Parathyroid adenoma (tissue), 2 donors: ENCODE measurements at regions not wholly inside any gene's neighbourhood (a gene's known extent, or its start where the extent isn't known, plus 50 kb on each side); places are given as distances from the start of the nearest gene placed in this dataset.

ENCODE experiments used
- H2AFZ ChIP-seq: fragments of 300-600 bp; sonication (generic); one replicate; pipeline ENCODE4 v1.7.0; 2017; ENCODE audit warnings: antibody characterized with exemption, mild to moderate bottlenecking
- H3K27ac ChIP-seq: fragments of 300-600 bp; sonication (generic); one replicate; pipeline ENCODE4 v1.7.0; 2017
- H3K27me3 ChIP-seq: fragments of 300-600 bp; sonication (generic); one replicate; pipeline ENCODE4 v1.7.0; 2017; ENCODE audit warnings: low read length; ENCODE audit not compliant: control insufficient read depth, insufficient read depth
- H3K36me3 ChIP-seq: fragments of 300-600 bp; sonication (generic); one replicate; pipeline ENCODE4 v1.7.0; 2017; ENCODE audit warnings: low read length; ENCODE audit not compliant: control insufficient read depth, insufficient read depth
- H3K4me1 ChIP-seq: fragments of 300-600 bp; sonication (generic); one replicate; pipeline ENCODE4 v1.7.0; 2017; ENCODE audit warnings: control low read depth
- H3K4me2 ChIP-seq: fragments of 300-600 bp; sonication (generic); one replicate; pipeline ENCODE4 v1.7.0; 2017; ENCODE audit warnings: low read length
- H3K4me3 ChIP-seq: fragments of 300-600 bp; sonication (generic); one replicate; pipeline ENCODE4 v1.7.0; 2017; ENCODE audit warnings: low read depth, low read length
- H3K79me2 ChIP-seq: fragments of 300-600 bp; sonication (generic); one replicate; pipeline ENCODE4 v1.7.0; 2017; ENCODE audit warnings: control low read depth
- H3K9ac ChIP-seq: fragments of 300-600 bp; sonication (generic); one replicate; pipeline ENCODE4 v1.7.0; 2017; ENCODE audit warnings: mild to moderate bottlenecking
- H3K9me3 ChIP-seq: fragments of 300-600 bp; sonication (generic); one replicate; pipeline ENCODE4 v1.7.0; 2017; ENCODE audit warnings: low read length; ENCODE audit not compliant: control insufficient read depth
- TF ChIP-seq, protein P1 (sequence below): fragments of 300-600 bp; sonication (generic); IDR thresholded peaks from one replicate; pipeline ENCODE4 v1.7.0; 2017; ENCODE audit warnings: antibody characterized with exemption, mild to moderate bottlenecking
- donor health status: primary hyperparathyroidism.

DNA sequence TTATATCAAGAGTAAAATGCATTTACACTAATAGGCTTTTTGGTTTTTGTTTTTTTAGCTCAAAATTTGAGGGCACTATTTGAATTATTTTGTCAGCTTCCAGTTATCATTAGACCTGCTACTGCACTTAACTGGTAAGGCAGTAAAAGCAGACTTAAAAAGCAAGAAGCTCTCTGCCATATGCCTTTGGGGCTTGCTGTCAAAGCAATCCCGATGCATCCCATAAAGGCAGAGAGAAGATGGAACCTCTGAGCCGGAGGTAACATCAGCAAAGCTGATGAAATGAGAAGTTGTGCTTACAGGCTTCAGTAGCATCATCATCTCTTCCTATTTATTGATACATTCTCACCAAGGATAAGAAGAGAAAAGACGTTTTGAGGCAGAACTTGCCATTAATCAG, 1414.3 kb upstream of the CDH6 start:
- Histone ChIP-seq H3K4me1 (no peaks in the 10 kb centered on the region), H3K4me2 (no peak overlapping the region), H3K9ac (no peak overlapping the region), H3K27me3 (no peaks in the 10 kb centered on the region), H3K9me3 (no peaks in the 10 kb centered on the region), H3K4me3 (no peak overlapping the region), H3K79me2 (no peaks in the 10 kb centered on the region), H2AFZ (no peak overlapping the region), H3K36me3 (no peaks in the 10 kb centered on the region), H3K27ac (no peak overlapping the region)
- TF ChIP-seq, protein P1, sequence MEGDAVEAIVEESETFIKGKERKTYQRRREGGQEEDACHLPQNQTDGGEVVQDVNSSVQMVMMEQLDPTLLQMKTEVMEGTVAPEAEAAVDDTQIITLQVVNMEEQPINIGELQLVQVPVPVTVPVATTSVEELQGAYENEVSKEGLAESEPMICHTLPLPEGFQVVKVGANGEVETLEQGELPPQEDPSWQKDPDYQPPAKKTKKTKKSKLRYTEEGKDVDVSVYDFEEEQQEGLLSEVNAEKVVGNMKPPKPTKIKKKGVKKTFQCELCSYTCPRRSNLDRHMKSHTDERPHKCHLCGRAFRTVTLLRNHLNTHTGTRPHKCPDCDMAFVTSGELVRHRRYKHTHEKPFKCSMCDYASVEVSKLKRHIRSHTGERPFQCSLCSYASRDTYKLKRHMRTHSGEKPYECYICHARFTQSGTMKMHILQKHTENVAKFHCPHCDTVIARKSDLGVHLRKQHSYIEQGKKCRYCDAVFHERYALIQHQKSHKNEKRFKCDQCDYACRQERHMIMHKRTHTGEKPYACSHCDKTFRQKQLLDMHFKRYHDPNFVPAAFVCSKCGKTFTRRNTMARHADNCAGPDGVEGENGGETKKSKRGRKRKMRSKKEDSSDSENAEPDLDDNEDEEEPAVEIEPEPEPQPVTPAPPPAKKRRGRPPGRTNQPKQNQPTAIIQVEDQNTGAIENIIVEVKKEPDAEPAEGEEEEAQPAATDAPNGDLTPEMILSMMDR = no peak

DNA sequence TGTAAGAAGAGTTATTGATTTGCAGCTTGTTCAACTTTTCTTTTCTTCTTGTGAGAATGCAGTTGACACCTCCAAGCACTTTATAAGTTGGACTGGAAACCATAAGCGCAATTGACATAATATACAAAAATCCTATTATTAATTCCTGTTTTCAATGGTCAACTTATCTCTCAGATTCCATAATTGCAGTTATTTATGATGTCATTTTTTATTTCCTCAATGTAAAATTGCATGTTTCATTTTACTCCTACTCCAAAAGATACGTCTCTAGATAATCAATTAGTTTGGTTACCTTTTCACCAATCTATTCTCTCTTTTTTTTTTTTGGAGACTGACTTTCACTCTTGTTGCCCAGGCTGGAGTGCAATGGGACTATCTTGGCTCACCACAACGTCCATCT, 1416.1 kb upstream of the CDH6 start:
- no peaks in the 10 kb centered on the region for H3K36me3 ChIP-seq
- H3K4me3 ChIP-seq = no peak overlapping the region

DNA sequence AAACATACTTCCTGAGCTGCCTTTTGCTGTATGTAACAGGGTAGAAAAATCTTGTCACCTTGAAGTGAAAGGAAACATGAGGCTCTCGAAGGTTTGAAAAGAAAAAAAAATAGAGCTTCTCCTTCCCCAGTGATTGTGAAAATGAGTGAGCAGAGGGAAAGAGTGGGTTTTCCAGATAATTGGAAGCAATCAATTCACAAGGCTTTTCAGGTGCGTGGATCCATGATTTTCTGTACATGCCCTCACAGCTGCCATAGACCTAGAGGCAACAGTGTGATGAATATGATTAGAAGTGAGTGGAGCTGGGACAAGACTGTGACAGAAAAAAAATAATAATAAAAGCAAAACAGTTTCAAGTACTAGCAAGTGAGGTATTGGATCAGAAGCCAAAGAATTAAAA, 1422.5 kb upstream of the CDH6 start:
- H3K4me3 ChIP-seq = no peak overlapping the region
- H3K79me2 ChIP-seq = no peaks in the 10 kb centered on the region
- no peak overlapping the region for H2AFZ ChIP-seq
- TF ChIP-seq, protein P1 = no peak
- H3K4me1 ChIP-seq = no peaks in the 10 kb centered on the region
- no peak overlapping the region for H3K27ac ChIP-seq
- no peaks in the 10 kb centered on the region for H3K27me3 ChIP-seq
- no peak overlapping the region for H3K9ac ChIP-seq
- H3K36me3 ChIP-seq = no peaks in the 10 kb centered on the region
- H3K4me2 ChIP-seq = no peak overlapping the region
- H3K9me3 ChIP-seq = no peaks in the 10 kb centered on the region

More for the DNA sequence above, 1416.1 kb upstream of the CDH6 start:
- Histone ChIP-seq H3K9me3 (no peaks in the 10 kb centered on the region), H3K4me2 (no peak overlapping the region), H2AFZ (no peak overlapping the region), H3K27ac (no peak overlapping the region), H3K79me2 (no peaks in the 10 kb centered on the region), H3K4me1 (no peaks in the 10 kb centered on the region), H3K9ac (no peak overlapping the region), H3K27me3 (no peaks in the 10 kb centered on the region)
- TF ChIP-seq, protein P1 = no peak

DNA sequence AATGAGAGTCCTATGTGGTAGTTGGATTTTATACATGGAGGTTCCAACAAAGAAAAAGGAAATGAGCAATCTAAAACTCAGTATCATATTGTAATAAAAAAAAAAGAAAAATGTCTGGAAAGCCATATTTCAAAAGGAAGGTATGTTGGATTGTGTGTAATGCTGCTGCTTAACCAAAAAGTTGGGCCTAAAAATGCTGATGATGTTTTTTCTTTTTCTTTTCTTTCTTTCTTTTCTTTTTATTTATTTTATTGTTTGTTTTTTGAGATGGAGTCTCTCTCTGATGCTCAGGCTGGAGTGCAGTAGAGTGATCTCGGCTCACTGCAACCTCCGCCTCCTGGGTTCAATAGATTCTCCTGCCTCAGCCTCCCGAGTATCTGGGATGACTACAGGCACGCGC, 1424.0 kb upstream of the CDH6 start:
- TF ChIP-seq, protein P1 = no peak
- Histone ChIP-seq H3K9me3 (no peaks in the 10 kb centered on the region), H3K4me2 (no peak overlapping the region), H3K4me1 (no peaks in the 10 kb centered on the region), H3K27me3 (no peaks in the 10 kb centered on the region), H3K36me3 (no peaks in the 10 kb centered on the region), H3K4me3 (no peak overlapping the region), H3K27ac (no peak overlapping the region), H3K9ac (no peak overlapping the region), H3K79me2 (no peaks in the 10 kb centered on the region), H2AFZ (no peak overlapping the region)

DNA sequence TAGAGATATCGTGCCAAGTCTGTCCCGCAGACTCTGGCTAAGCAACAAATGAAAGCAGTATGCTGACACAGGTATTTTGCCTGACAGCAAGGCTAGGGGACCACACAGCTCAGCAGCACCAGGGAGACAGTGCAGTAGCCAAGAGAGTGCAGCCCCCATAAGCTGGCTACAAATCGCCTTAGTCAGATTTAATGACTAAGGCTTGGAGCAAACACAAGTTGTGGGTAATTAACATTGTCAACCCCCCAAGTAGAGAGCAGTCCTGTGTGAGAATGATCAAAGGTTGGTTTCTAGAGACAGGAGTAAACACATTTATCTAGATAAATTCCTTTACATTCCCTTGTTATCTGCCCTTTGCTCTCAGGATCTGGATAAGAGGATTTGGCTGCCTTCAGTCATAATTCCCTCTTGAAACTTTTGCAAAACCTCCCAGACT, 1434.5 kb upstream of the CDH6 start:
- TF ChIP-seq, protein P1 = no peak
- Histone ChIP-seq H3K4me2 (no peak overlapping the region), H3K27me3 (no peaks in the 10 kb centered on the region), H3K36me3 (no peaks in the 10 kb centered on the region), H3K9ac (no peak overlapping the region), H3K4me3 (no peak overlapping the region), H3K27ac (no peak overlapping the region), H3K79me2 (no peaks in the 10 kb centered on the region), H3K9me3 (no peaks in the 10 kb centered on the region), H2AFZ (no peak overlapping the region), H3K4me1 (no peaks in the 10 kb centered on the region)
